HG02870 (cell line): ENCODE measurements at regions not wholly inside any gene's neighbourhood (a gene's known extent, or its start where the extent isn't known, plus 50 kb on each side); places are given as distances from the start of the nearest gene placed in this dataset.

Source experiments
- ATAC-seq: cut with Tn5 transposase; IDR thresholded peaks from one replicate; pipeline ENCODE4 v1.9.1; 2021; ENCODE audit warnings: mild to moderate bottlenecking, moderate library complexity; ENCODE audit not compliant: unreplicated experiment

DNA sequence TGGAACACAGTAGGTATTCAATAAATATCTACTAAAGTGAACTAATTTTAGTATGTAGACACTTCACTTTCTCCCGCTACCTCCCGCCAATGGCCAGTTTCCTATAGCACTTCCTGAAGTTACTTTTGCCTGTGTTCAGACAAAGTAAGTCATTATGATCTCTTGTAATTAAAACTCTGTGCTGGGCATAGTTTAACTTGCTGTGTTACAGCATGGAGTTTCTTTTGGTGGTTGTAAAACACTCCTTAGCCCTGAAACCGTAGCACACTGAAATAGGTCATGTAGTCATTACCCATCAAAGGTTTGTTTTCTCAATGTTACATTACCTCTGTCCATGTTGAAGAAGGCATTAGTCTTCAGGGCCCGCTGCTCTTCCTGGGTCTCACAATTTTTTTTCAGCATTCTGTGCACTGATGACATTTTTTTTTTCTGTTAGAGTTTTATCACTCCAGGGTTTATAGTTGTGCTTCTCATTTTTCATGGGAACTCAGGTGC, 54.0 kb upstream of the CENPW start:
- no peak for ATAC-seq
